ENCODE measurements at regions not wholly inside any gene's neighbourhood (a gene's known extent, or its start where the extent isn't known, plus 50 kb on each side); places are given as distances from the start of the nearest gene placed in this dataset.

- no peak for DNase-seq
- TF ChIP-seq POLR2A (IDR thresholded peaks at IDR 0.05; ENCODE audit: low read length) (no peak), GATA1 (IDR thresholded peaks at IDR 0.05; ENCODE audit: low read depth, low read length) (no peak)
Measured at GRCh38 chr11:112637876-112638275, 323.3 kb upstream of the NCAM1 start.

GRCh38 chr11:112639469-112639868 is 321.8 kb upstream of the NCAM1 start:
- no peak for DNase-seq
- no peak for TF ChIP-seq GATA1 (IDR thresholded peaks at IDR 0.05; ENCODE audit: low read depth, low read length)
- no peak for TF ChIP-seq POLR2A (IDR thresholded peaks at IDR 0.05; ENCODE audit: low read length)

DNA sequence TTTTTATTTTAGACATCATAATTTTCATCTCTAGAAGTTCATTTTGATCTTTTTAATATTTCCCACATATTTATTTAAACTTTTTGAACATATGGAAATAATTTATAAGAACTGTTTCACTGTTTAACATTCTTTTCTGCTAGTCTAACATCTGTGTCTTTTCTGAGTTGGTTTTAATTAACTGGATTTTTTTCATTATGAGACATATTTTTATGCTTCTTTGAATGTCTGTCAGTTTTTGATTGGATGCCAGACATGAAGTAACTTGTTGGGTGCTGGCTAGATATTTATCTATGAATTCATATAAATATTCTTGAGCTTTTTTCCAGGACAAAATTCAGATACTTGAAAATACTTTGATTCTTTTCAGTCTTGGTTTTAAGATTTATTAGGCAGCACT is 317.8 kb upstream of the NCAM1 start:
- no peak for DNase-seq
- no peak for TF ChIP-seq POLR2A (IDR thresholded peaks at IDR 0.05; ENCODE audit: low read length)
- TF ChIP-seq GATA1 (IDR thresholded peaks at IDR 0.05; ENCODE audit: low read depth, low read length) = no peak

DNA sequence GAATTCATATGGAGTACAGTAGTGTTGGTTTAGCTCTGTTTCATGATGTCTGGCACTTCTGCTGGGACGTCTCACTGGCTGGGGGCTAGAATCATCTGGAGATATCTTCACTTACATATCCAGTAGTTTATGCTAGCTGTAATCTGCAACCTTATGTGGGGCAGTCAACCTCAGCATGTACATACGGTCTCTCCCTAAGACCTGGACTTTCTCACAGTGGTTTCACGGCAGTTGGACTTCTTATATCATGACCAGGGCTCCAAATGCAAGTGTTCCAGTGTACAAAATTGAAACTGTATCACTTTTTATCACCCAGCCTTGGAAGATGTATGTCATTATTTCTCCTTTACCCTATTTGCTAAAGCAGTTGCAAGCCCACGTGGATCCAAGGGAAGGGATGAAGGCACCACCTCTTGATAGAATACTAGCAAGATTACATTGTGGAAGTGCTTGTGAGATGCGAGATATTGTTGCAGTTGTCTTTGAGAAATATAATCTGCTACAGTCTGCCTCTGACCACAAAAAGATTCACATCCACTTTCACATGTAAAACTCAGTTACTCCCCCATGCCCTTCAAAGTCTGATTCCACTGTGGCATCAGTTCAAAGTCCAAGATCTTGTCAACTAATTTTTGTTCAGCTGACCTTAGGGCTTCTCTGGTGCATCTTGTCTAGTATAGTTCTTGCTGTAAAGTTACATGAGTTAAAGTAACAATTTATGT is 316.6 kb upstream of the NCAM1 start:
- no peak for TF ChIP-seq GATA1 (IDR thresholded peaks at IDR 0.05; ENCODE audit: low read depth, low read length)
- TF ChIP-seq POLR2A (IDR thresholded peaks at IDR 0.05; ENCODE audit: low read length) = no peak
- DNase-seq = no peak

DNA sequence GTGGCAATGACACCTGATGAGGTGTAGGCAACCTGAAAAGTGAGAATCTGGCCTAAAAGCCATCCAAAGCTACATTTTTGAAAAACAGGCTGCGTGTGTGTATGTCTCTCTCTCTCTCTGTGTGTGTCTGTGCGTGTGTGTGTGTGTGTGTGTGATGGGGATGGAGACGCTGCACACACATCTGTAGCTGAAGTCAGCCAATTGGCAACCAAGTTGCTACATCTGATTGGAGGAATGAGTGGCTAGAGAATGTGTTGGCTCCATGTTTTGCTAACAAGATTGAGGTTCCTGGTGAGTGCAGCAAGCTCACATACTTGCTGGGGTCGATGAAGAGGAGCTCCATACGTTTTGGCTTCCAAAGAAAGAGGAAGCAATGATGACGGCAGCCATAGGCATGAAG is 311.4 kb upstream of the NCAM1 start:
- DNase-seq = no peak

GRCh38 chr11:112650527-112650926 is 310.7 kb upstream of the NCAM1 start:
- DNase-seq = no peak
- no peak for TF ChIP-seq POLR2A (IDR thresholded peaks at IDR 0.05; ENCODE audit: low read length)
- no peak for TF ChIP-seq GATA1 (IDR thresholded peaks at IDR 0.05; ENCODE audit: low read depth, low read length)

More for the DNA sequence above, 311.4 kb upstream of the NCAM1 start:
- TF ChIP-seq GATA1 (IDR thresholded peaks at IDR 0.05; ENCODE audit: low read depth, low read length) = no peak
- no peak for TF ChIP-seq POLR2A (IDR thresholded peaks at IDR 0.05; ENCODE audit: low read length)

GRCh38 chr11:112651386-112651785 is 309.8 kb upstream of the NCAM1 start:
- DNase-seq = no peak
- TF ChIP-seq POLR2A (IDR thresholded peaks at IDR 0.05; ENCODE audit: low read length) (no peak), GATA1 (IDR thresholded peaks at IDR 0.05; ENCODE audit: low read depth, low read length) (no peak)

DNA sequence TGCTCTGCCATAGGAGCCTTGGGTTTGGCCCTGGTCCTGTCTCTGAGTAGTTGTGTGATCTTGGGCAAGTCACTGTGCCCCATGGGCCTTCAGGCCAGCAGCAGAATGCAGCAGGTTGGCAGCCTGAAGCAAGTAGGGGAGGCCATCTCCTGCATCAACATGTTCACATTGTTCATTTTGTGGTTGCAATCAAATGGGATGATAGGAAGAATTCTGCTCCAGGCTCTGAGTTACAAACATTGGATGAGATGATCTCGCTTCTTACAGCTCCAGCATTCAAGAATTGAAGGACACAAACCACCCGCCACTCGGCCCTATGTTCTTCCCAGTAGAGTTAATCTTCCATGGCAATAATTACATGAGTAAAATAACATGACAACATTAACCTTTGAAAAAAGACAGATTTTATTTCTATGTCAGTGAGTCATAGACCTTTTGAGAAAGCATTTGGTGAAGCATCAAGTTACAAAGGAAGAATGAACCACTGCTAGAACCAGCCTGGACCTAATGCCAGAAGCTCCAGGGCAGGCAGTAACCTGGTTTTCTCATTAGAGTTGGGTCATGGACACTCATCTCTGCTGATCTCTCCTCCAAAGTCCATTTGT is 308.3 kb upstream of the NCAM1 start:
- no peak for DNase-seq
- TF ChIP-seq GATA1 (IDR thresholded peaks at IDR 0.05; ENCODE audit: low read depth, low read length) (no peak), POLR2A (IDR thresholded peaks at IDR 0.05; ENCODE audit: low read length) (no peak)

- no peak for DNase-seq
- no peak for TF ChIP-seq GATA1 (IDR thresholded peaks at IDR 0.05; ENCODE audit: low read depth, low read length)
- no peak for TF ChIP-seq POLR2A (IDR thresholded peaks at IDR 0.05; ENCODE audit: low read length)
Measured at GRCh38 chr11:112655371-112655770, 305.8 kb upstream of the NCAM1 start.

DNA sequence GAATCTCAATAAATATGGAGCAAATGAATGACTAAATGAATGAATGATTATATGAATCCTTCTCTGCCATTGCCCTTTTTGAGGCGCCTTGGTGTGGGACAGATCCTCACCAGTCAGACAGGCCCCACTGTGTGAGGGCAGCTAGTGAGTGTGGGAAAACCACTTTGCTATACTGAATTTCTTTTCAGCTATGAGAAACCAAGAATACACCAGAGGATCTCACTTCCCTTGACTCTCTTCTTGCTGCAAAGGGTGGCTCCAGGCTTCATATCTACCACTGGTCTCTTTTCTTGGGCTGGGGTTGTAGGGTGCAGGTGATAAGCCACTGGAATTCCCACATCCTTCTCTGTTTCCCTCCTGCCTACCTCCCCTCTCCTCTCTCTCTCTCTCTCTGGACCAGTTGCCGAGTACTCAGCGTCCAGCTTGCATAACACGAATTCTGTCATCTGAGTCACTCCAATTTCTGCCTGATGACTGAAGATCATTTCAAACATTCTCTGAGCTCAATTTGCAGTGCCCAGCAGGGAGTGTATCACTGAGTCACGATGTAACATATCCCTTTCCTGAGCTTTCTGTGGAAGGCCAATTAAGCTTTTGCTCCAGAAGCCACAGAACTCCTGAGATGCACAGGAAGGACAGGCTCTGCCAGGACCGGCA is 304.3 kb upstream of the NCAM1 start:
- TF ChIP-seq POLR2A (IDR thresholded peaks at IDR 0.05; ENCODE audit: low read length) = no peak
- TF ChIP-seq GATA1 (IDR thresholded peaks at IDR 0.05; ENCODE audit: low read depth, low read length) = no peak
- no peak for DNase-seq

- TF ChIP-seq POLR2A (IDR thresholded peaks at IDR 0.05; ENCODE audit: low read length) (no peak), GATA1 (IDR thresholded peaks at IDR 0.05; ENCODE audit: low read depth, low read length) (no peak)
- DNase-seq = no peak
Measured at GRCh38 chr11:112658431-112658878, 302.8 kb upstream of the NCAM1 start.

GRCh38 chr11:112661146-112661545 is 300.1 kb upstream of the NCAM1 start:
- DNase-seq = no peak
- TF ChIP-seq GATA1 (IDR thresholded peaks at IDR 0.05; ENCODE audit: low read depth, low read length) (no peak), POLR2A (IDR thresholded peaks at IDR 0.05; ENCODE audit: low read length) (no peak)

DNA sequence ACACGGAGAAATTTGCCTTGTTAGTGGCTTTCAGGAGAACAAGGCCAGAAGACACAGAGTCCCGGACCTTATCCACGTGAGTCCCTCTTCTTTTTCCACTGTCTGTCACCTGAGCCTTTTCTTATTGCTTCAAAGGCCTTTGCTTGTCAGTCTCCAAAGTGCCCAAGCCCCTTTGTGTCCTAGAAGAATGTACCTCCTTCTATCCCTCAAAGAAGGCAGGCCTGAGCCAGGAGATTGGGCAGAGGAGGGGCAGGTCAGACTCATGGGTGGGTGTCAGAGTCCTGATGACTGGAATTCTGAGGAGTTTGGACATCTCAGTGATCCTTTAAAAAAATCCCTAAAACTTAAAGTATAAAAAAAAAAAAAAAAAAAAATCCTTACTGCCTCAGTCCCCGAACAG is 299.6 kb upstream of the NCAM1 start:
- TF ChIP-seq POLR2A (IDR thresholded peaks at IDR 0.05; ENCODE audit: low read length) (no peak), GATA1 (IDR thresholded peaks at IDR 0.05; ENCODE audit: low read depth, low read length) (no peak)
- DNase-seq = no peak

DNA sequence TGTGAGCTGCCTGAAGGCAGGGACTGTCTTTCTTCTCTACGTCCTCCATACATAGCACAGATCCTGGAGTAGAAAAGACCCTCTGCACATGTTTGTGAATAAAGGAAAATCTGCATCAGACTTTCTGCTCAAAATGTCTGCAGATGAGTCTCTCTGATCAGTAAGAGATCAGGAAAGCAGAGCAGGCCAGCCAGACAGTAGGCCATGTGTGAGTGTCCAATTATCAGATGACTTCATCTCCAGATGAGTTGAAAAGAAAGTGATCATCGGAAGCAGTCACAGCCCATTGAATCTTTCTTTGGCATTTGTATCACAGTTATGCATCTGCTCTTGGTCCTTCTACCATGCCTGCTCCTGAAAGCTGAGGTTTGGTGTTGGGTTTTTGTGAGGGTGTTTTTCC is 298.7 kb upstream of the NCAM1 start:
- TF ChIP-seq POLR2A (IDR thresholded peaks at IDR 0.05; ENCODE audit: low read length) = no peak
- TF ChIP-seq GATA1 (IDR thresholded peaks at IDR 0.05; ENCODE audit: low read depth, low read length) = no peak
- no peak for DNase-seq

Measured in erythroblast (primary cell).